Heart left ventricle (tissue), 16 donors: ENCODE measurements at regions not wholly inside any gene's neighbourhood (a gene's known extent, or its start where the extent isn't known, plus 50 kb on each side); places are given as distances from the start of the nearest gene placed in this dataset.
"Not testable (repeated sequence)": the region's sequence is repeated elsewhere in the genome, so short reads cannot be mapped to it uniquely, and the experiment has no call there.

Source experiments
- ATAC-seq, 4 donors: fragments of 200-7000 bp; cut with Tn5 transposase; one replicate each; pipeline ENCODE4 v1.9.1; 2020 to 2022; ENCODE audit warnings: moderate library complexity in 4 of 4, mild to moderate bottlenecking in 3 of 4, moderate number of reproducible peaks in 1 of 4
- DNase-seq, 5 donors: peaks; one replicate each; pipeline ENCODE4 v3.0.0-alpha.2; 2020
- H3K27ac ChIP-seq, 12 donors: fragments of 200-600 bp; sonication (generic) in 4 of 12; one replicate each; pipeline versions ENCODE4 v1.5.0 to v1.8.0; 2016 to 2022; ENCODE audit warnings: mild to moderate bottlenecking in 2 of 12
- H3K27me3 ChIP-seq, 9 donors: fragments of 200-600 bp; sonication (generic) in 2 of 9; one replicate each; pipeline versions ENCODE4 v1.5.1 to v1.8.0; 2016 to 2022; ENCODE audit warnings: mild to moderate bottlenecking in 3 of 9
- H3K36me3 ChIP-seq, 9 donors: fragments of 200-600 bp; sonication (generic) in 2 of 9; one replicate each; pipeline versions ENCODE4 v1.5.0 to v1.8.0; 2018 to 2022; ENCODE audit warnings: mild to moderate bottlenecking in 2 of 9
- H3K4me1 ChIP-seq, 12 donors: fragments of 200-600 bp; sonication (generic) in 4 of 12; one replicate each; pipeline versions ENCODE4 v1.5.0 to v1.8.0; 2016 to 2022; ENCODE audit warnings: mild to moderate bottlenecking in 3 of 12
- H3K4me3 ChIP-seq, 12 donors: fragments of 200-600 bp; sonication (generic) in 4 of 12; one replicate each; pipeline versions ENCODE4 v1.5.0 to v1.8.0; 2017 to 2022; ENCODE audit warnings: mild to moderate bottlenecking in 9 of 12, moderate library complexity in 4 of 12
- H3K9me3 ChIP-seq, 12 donors: fragments of 200-600 bp; sonication (generic) in 4 of 12; one replicate each; pipeline versions ENCODE4 v1.5.0 to v1.8.0; 2016 to 2022; ENCODE audit warnings: mild to moderate bottlenecking in 1 of 12
- POLR2A ChIP-seq, 2 donors: fragments of 450-650 bp; IDR thresholded peaks; one replicate each; pipeline ENCODE4 v1.6.1; 2017; ENCODE audit warnings: antibody characterized with exemption in 2 of 2, mild to moderate bottlenecking in 2 of 2, moderate library complexity in 2 of 2
- WGBS, 4 donors: extraction: QIAGEN DNeasy Blood & Tissue Kit in 2 of 4; methylation state at CpG; one replicate each; pipeline versions ENCODE4 v1.1.5 to v1.1.7; 2013 to 2018; 5-methylcytosine and 5-hydroxymethylcytosine counted together
- intact Hi-C, 10 donors: fragments of 100-400 bp; cut with DNase I; formaldehyde crosslinking; loops; one replicate each; pipeline versions ENCODE4 v1.11.1 to v1.14.2; 2022
- TF ChIP-seq, protein P1 (sequence below), 12 donors: fragments of 200-600 bp; sonication (generic) in 4 of 12; IDR thresholded peaks; one replicate each; pipeline versions ENCODE4 v1.5.0 to v1.8.0; 2018 to 2022; ENCODE audit warnings: antibody characterized with exemption in 12 of 12, mild to moderate bottlenecking in 5 of 12
- donor health status: ischemic (EF 13 %, LVEDD 7.1; RV severe dilation, severe dysfunction).
- donor health status: healthy with polysubstance abuse.
- donor health status: DM: no; HTN: yes; CAD: no.
- donor health status: DM: no; HTN: no; CAD: no.
- donor health status: ischemic (EF 25% LVEDD 6.9; RV normal size, moderate dysfunction).
- donor health status: ischemic (EF 25% LVEDD 5.7; RV mildly dilated, moderate dysfunction).
- donor health status: healthy.
- donor health status: DM: yes; HTN: yes; CAD: no.
- donor health status: ischemic (EF 35%, LVEDD 5.7; RV mildly dilated, moderate dysfunction).
- donor health status: nonischemic (EF 11% LVEDD 7.7; RV severe dilation, severe dysfunction).
- donor health status: DM: yes; HTN: yes; CAD: no.
- donor health status: PGD.
- donor health status: ischemic (EF 29% LVEDD 5.4; RV normal size, mild dysfunction).
- donor health status: nonischemic (EF 23%, LVEDD 6.1; RV moderate dilation, normal function).

DNA sequence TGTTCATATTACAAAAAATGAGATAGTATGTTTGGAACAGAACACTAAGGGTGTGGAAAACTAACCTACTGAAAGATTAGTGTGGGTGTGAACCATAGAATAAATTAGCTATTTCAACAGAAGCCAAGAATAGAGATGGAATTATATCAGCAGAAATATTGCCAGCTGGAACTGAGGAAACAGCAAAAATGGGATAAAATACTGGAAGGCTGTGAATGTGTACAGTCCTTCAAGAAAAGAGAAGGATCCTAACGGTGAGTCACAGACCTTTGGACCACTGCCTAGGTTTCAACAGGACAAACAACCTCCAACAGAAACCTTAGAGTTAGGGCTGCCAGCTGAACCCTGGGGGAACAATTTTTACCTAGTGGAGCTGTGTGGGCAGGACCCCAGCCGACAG is 395.0 kb downstream of the ZWINT start:
- Histone ChIP-seq H3K27me3 (no peaks in the 10 kb centered on the region), H3K4me1 (no peaks in the 10 kb centered on the region), H3K36me3 (no peaks in the 10 kb centered on the region), H3K9me3 (no peaks in the 10 kb centered on the region), H3K27ac (no peak overlapping the region), H3K4me3 (no peak overlapping the region)
- DNase-seq (no peak), ATAC-seq (no peak)
- whole genome bisulfite sequencing, 4 donors: 48 to 72% (median 65%) methylated on average over 2 of the region's 2 CpGs
- TF ChIP-seq, protein P1, sequence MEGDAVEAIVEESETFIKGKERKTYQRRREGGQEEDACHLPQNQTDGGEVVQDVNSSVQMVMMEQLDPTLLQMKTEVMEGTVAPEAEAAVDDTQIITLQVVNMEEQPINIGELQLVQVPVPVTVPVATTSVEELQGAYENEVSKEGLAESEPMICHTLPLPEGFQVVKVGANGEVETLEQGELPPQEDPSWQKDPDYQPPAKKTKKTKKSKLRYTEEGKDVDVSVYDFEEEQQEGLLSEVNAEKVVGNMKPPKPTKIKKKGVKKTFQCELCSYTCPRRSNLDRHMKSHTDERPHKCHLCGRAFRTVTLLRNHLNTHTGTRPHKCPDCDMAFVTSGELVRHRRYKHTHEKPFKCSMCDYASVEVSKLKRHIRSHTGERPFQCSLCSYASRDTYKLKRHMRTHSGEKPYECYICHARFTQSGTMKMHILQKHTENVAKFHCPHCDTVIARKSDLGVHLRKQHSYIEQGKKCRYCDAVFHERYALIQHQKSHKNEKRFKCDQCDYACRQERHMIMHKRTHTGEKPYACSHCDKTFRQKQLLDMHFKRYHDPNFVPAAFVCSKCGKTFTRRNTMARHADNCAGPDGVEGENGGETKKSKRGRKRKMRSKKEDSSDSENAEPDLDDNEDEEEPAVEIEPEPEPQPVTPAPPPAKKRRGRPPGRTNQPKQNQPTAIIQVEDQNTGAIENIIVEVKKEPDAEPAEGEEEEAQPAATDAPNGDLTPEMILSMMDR (IDR thresholded peaks at IDR 0.05): no peak
- no peak for TF ChIP-seq POLR2A (IDR thresholded peaks at IDR 0.05)
- intact Hi-C loops: no loop called here

DNA sequence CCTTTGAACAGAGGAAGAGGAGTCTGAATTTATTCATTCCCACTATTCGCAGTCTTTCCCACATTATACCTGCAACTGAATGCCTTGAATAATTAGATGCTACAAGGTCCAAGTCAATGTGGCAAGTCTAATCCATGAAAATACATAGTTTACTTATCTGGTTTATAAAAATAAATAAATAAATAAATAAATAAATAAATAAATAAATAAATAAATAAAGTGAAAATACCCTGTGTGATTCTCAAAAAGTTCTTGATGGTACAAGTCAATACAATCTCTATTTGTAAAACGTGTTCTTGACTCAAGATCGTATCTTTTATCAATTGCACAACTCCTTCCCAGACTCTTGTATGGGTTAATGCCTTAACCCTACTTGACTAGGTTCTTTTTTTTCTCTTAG is 417.7 kb downstream of the ZWINT start:
- Histone ChIP-seq H3K4me3 (no peak overlapping the region), H3K9me3 (peaks cover 0 to 13% (median 0%) of the 10 kb centered on the region in 12 donors), H3K36me3 (no peaks in the 10 kb centered on the region), H3K4me1 (no peaks in the 10 kb centered on the region), H3K27ac (no peak overlapping the region), H3K27me3 (no peaks in the 10 kb centered on the region)
- WGBS, 4 donors: 81 to 86% (median 83%) methylated on average over 3 of the region's 3 CpGs
- ATAC-seq (no peak), DNase-seq (no peak)
- TF ChIP-seq POLR2A (IDR thresholded peaks at IDR 0.05): no peak
- TF ChIP-seq, protein P1 (IDR thresholded peaks at IDR 0.05): no peak
- intact Hi-C loops: no loop called here

DNA sequence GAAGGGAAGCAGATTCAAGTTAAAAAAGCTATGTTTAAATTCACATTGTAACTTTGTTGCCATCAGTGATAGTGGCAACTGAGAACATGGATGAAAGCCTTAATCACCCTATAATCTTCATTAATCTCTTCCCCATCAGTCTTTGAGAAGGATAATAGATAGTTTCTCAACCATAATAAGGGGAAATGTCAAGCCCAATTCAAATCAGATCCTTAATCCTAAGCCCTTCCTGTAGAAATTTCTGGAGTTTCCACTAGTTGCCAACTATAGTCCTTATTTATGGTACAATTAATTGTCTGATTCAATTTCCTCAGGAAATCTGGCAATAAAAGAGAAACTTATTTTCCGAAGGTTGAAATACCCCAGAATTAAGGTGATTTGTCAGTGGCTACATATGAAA is 431.8 kb downstream of the ZWINT start:
- WGBS, 4 donors: 64 to 70% (median 69%) methylated on average over 1 of the region's 1 CpG
- intact Hi-C loops: no loop called here
- TF ChIP-seq, protein P1 (IDR thresholded peaks at IDR 0.05): no peak
- no peak for TF ChIP-seq POLR2A (IDR thresholded peaks at IDR 0.05)
- Histone ChIP-seq H3K27ac (no peak overlapping the region), H3K4me3 (no peak overlapping the region), H3K9me3 (no peaks in the 10 kb centered on the region), H3K36me3 (no peaks in the 10 kb centered on the region), H3K4me1 (no peaks in the 10 kb centered on the region), H3K27me3 (no peaks in the 10 kb centered on the region)
- ATAC-seq (no peak), DNase-seq (no peak)

DNA sequence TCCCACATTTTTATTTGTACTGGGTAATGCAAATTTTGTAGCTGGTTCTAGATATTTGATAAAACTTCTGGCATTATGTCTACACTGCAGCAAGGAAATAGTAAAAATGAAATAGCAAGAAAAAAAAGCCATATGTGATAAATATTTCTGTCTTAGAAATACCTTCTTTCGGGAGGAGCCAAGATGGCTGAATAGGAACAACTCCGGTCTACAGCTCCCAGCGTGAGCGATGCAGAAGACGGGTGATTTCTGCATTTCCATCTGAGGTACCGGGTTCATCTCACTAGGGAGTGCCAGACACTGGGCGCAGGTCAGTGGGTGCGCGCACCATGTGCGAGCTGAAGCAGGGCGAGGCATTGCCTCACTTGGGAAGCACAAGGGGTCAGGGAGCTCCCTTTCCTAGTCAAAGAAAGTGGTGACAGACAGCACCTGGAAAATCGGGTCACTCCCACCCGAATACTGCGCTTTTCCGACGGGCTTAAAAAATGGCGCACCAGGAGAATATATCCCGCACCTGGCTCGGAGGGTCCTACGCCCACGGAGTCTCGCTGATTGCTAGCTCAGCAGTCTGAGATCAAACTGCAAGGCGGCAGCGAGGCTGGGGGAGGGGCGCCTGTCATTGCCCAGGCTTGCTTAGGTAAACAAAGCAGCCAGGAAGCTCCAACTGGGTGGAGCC is 461.4 kb downstream of the ZWINT start:
- ATAC-seq, H3K9me3 ChIP-seq, H3K27me3 ChIP-seq, H3K36me3 ChIP-seq, DNase-seq, H3K4me1 ChIP-seq, H3K4me3 ChIP-seq, H3K27ac ChIP-seq, intact Hi-C loops: not testable (repeated sequence)
- 73 to 81% (median 78%) methylated on average over 24 to 25 of the region's 25 CpGs for WGBS, 4 donors

DNA sequence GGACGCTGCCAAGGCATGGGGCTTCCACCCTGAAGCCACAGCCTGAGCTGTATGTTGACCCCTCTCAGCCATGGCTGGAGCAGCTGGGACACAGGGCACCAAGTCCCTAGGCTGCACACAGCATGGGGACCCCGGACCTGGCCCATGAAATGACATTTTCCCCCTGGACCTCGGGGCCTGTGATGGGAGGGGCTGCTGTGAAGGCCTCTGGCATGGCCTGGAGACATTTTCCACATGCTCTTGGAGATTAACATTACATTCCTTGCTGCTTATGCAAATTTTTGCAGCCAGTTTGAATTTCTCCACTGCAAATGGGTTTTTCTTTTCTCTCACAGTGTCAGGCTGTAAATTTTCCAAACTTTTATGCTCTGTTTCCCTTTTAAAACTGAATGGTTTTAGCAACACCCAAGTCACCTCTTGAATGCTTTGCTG is 463.6 kb downstream of the ZWINT start:
- H3K27me3 ChIP-seq: no peaks in the 10 kb centered on the region
- ATAC-seq (no peak), DNase-seq (no peak)
- H3K4me3 ChIP-seq: no peak overlapping the region
- no peaks in the 10 kb centered on the region for H3K4me1 ChIP-seq
- WGBS, 4 donors: 49 to 61% (median 57%) methylated on average over 3 of the region's 3 CpGs
- TF ChIP-seq POLR2A (IDR thresholded peaks at IDR 0.05): no peak
- TF ChIP-seq, protein P1 (IDR thresholded peaks at IDR 0.05): no peak
- peaks cover 0 to 9% (median 0%) of the 10 kb centered on the region in 12 donors for H3K9me3 ChIP-seq
- intact Hi-C loops: no loop called here
- H3K36me3 ChIP-seq: no peaks in the 10 kb centered on the region
- H3K27ac ChIP-seq: no peak overlapping the region
